ENCODE measurements at regions not wholly inside any gene's neighbourhood (a gene's known extent, or its start where the extent isn't known, plus 50 kb on each side); places are given as distances from the start of the nearest gene placed in this dataset.

DNA sequence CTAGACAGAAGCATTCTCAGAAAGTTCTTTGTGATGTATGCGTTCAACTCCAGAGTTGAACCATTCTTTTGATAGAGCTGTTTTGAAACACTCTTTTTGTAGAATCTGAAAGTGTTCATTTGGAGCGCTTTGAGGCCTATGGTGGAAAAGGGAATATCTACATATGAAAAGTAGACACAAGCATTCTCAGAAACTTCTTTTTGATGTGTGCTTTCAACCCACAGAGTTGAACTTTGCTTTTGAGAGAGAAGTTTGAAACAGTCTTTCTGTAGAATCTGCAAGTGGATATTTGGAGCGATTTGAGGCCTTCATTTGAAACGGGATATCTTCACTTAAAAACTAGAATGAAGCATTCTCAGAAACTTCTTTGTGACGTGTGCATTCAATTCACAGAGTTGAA lies 582.6 kb upstream of the ZNF337 start:
- TF ChIP-seq, protein P1, sequence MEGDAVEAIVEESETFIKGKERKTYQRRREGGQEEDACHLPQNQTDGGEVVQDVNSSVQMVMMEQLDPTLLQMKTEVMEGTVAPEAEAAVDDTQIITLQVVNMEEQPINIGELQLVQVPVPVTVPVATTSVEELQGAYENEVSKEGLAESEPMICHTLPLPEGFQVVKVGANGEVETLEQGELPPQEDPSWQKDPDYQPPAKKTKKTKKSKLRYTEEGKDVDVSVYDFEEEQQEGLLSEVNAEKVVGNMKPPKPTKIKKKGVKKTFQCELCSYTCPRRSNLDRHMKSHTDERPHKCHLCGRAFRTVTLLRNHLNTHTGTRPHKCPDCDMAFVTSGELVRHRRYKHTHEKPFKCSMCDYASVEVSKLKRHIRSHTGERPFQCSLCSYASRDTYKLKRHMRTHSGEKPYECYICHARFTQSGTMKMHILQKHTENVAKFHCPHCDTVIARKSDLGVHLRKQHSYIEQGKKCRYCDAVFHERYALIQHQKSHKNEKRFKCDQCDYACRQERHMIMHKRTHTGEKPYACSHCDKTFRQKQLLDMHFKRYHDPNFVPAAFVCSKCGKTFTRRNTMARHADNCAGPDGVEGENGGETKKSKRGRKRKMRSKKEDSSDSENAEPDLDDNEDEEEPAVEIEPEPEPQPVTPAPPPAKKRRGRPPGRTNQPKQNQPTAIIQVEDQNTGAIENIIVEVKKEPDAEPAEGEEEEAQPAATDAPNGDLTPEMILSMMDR (conservative IDR thresholded peaks at IDR 0.05; ENCODE audit: low read depth in 2 of 2): no peak
- TF ChIP-seq, protein P2, sequence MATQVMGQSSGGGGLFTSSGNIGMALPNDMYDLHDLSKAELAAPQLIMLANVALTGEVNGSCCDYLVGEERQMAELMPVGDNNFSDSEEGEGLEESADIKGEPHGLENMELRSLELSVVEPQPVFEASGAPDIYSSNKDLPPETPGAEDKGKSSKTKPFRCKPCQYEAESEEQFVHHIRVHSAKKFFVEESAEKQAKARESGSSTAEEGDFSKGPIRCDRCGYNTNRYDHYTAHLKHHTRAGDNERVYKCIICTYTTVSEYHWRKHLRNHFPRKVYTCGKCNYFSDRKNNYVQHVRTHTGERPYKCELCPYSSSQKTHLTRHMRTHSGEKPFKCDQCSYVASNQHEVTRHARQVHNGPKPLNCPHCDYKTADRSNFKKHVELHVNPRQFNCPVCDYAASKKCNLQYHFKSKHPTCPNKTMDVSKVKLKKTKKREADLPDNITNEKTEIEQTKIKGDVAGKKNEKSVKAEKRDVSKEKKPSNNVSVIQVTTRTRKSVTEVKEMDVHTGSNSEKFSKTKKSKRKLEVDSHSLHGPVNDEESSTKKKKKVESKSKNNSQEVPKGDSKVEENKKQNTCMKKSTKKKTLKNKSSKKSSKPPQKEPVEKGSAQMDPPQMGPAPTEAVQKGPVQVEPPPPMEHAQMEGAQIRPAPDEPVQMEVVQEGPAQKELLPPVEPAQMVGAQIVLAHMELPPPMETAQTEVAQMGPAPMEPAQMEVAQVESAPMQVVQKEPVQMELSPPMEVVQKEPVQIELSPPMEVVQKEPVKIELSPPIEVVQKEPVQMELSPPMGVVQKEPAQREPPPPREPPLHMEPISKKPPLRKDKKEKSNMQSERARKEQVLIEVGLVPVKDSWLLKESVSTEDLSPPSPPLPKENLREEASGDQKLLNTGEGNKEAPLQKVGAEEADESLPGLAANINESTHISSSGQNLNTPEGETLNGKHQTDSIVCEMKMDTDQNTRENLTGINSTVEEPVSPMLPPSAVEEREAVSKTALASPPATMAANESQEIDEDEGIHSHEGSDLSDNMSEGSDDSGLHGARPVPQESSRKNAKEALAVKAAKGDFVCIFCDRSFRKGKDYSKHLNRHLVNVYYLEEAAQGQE (IDR thresholded peaks at IDR 0.05; ENCODE audit: unreplicated experiment): no peak
- TF ChIP-seq EZH2 (IDR thresholded peaks at IDR 0.05; ENCODE audit: low read depth, unreplicated experiment): no peak
- no peak for TF ChIP-seq POLR2AphosphoS5 (IDR thresholded peaks at IDR 0.05; ENCODE audit: low read depth)
- TF ChIP-seq EZH2phosphoT487 (IDR thresholded peaks at IDR 0.05; ENCODE audit: unreplicated experiment): no peak

Data from GM23338 (cell line).